ENCODE measurements at regions not wholly inside any gene's neighbourhood (a gene's known extent, or its start where the extent isn't known, plus 50 kb on each side); places are given as distances from the start of the nearest gene placed in this dataset.

DNA sequence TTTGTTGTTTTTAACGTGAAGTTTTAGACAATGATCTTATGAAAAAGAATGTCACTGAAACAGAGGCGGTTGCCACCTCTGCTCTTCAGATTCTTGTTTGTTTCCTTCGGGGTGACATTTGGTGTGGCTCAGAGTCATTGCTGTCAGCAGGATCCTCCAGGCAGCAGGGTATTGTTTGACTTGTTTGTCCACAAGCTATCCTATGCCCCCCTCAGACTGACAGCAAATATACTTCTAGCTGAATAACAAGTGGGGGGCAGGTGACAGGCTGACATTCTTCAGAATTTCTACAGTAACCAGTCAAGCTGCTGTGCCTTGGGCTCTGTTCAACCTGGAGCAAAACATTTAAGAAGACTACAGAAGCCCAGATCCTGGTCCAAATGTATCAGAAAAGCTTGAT is 383.3 kb downstream of the YTHDC2 start:
- Histone ChIP-seq H3K79me2 (ENCODE audit: control insufficient read depth, low read length) (no peaks in the 10 kb centered on the region), H3K4me2 (ENCODE audit: low read length) (no peak overlapping the region), H3F3A (ENCODE audit: control insufficient read depth, insufficient read depth) (no peaks in the 10 kb centered on the region), H3K9me2 (replicated peaks; ENCODE audit: control insufficient read depth, low read length) (no peaks in the 10 kb centered on the region), H3K36me3 (ENCODE audit: control insufficient read depth, low read length) (no peaks in the 10 kb centered on the region), H3K4me1 (ENCODE audit: control insufficient read depth, low read length) (no peaks in the 10 kb centered on the region), H3K9me3 (ENCODE audit: control insufficient read depth, insufficient read depth, low read length) (no peaks in the 10 kb centered on the region), H3K4me3 (ENCODE audit: low read length) (no peak overlapping the region), H4K20me1 (ENCODE audit: control insufficient read depth, insufficient read depth, low read depth, low read length) (no peaks in the 10 kb centered on the region), H3K27ac (ENCODE audit: low read depth, low read length) (no peak overlapping the region), H3K27me3 (ENCODE audit: control insufficient read depth, low read length) (no peaks in the 10 kb centered on the region)
- TF ChIP-seq EZH2phosphoT487 (IDR thresholded peaks at IDR 0.05; ENCODE audit: borderline replicate concordance, low read length) = no peak
- no peak for TF ChIP-seq CTCF (IDR thresholded peaks at IDR 0.05; ENCODE audit: low read depth, low read length, poor library complexity, severe bottlenecking)

DNA sequence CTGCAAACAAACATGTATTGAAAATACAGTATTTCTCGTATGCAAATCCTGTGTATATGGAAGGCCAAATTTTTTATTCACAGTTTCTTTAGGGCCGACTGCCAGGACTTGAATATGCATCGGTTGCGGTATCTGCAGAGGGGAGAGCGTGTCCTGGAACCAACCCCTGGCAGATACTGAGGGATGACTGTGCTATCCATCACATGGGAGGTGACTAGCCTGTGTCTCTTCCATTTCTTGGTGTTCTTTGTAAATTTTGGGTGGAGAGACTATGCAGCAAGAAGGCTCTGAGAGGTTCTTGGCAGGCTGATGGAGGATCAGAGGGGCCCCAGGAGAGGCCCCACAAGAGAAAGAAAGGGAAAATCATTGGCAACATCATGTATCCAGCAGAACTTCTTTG is 384.3 kb downstream of the YTHDC2 start:
- no peaks in the 10 kb centered on the region for H4K20me1 ChIP-seq (ENCODE audit: control insufficient read depth, insufficient read depth, low read depth, low read length)
- no peaks in the 10 kb centered on the region for H3F3A ChIP-seq (ENCODE audit: control insufficient read depth, insufficient read depth)
- H3K9me3 ChIP-seq (ENCODE audit: control insufficient read depth, insufficient read depth, low read length) = no peaks in the 10 kb centered on the region
- H3K4me3 ChIP-seq (ENCODE audit: low read length) = no peak overlapping the region
- no peak overlapping the region for H3K4me2 ChIP-seq (ENCODE audit: low read length)
- no peak overlapping the region for H3K27ac ChIP-seq (ENCODE audit: low read depth, low read length)
- no peak for TF ChIP-seq EZH2phosphoT487 (IDR thresholded peaks at IDR 0.05; ENCODE audit: borderline replicate concordance, low read length)
- TF ChIP-seq CTCF (IDR thresholded peaks at IDR 0.05; ENCODE audit: low read depth, low read length, poor library complexity, severe bottlenecking) = no peak
- H3K4me1 ChIP-seq (ENCODE audit: control insufficient read depth, low read length) = no peaks in the 10 kb centered on the region
- no peaks in the 10 kb centered on the region for H3K27me3 ChIP-seq (ENCODE audit: control insufficient read depth, low read length)
- H3K79me2 ChIP-seq (ENCODE audit: control insufficient read depth, low read length) = no peaks in the 10 kb centered on the region
- no peaks in the 10 kb centered on the region for H3K9me2 ChIP-seq (replicated peaks; ENCODE audit: control insufficient read depth, low read length)
- H3K36me3 ChIP-seq (ENCODE audit: control insufficient read depth, low read length) = no peaks in the 10 kb centered on the region

GRCh38 chr5:113900141-113900540 is 386.6 kb downstream of the YTHDC2 start:
- Histone ChIP-seq H4K20me1 (ENCODE audit: control insufficient read depth, insufficient read depth, low read depth, low read length) (no peaks in the 10 kb centered on the region), H3K79me2 (ENCODE audit: control insufficient read depth, low read length) (no peaks in the 10 kb centered on the region), H3K4me3 (ENCODE audit: low read length) (no peak overlapping the region), H3F3A (ENCODE audit: control insufficient read depth, insufficient read depth) (no peaks in the 10 kb centered on the region), H3K27me3 (ENCODE audit: control insufficient read depth, low read length) (no peaks in the 10 kb centered on the region), H3K36me3 (ENCODE audit: control insufficient read depth, low read length) (no peaks in the 10 kb centered on the region), H3K9me3 (ENCODE audit: control insufficient read depth, insufficient read depth, low read length) (no peaks in the 10 kb centered on the region), H3K4me2 (ENCODE audit: low read length) (no peak overlapping the region), H3K27ac (ENCODE audit: low read depth, low read length) (no peak overlapping the region), H3K4me1 (ENCODE audit: control insufficient read depth, low read length) (no peaks in the 10 kb centered on the region), H3K9me2 (replicated peaks; ENCODE audit: control insufficient read depth, low read length) (no peaks in the 10 kb centered on the region)
- TF ChIP-seq CTCF (IDR thresholded peaks at IDR 0.05; ENCODE audit: low read depth, low read length, poor library complexity, severe bottlenecking) = no peak
- no peak for TF ChIP-seq EZH2phosphoT487 (IDR thresholded peaks at IDR 0.05; ENCODE audit: borderline replicate concordance, low read length)

DNA sequence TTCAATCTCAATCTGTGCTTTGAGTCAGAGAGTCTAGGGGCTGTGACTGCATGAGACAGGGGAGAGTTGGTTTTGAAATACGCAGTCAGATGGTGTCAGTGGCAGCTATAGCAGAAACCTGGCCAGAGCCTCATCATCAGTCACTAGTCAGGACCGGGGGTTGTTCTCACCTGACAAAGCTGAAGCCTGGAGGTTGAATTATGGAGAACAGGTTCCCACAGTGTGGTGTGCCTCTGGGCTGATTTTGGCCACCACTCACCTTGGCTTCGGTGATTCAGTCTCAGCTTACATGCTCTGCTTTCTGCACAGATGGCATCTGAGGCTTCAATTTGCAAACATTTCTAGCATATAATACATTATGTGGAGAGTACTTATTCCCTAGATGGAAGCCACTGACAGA is 387.3 kb downstream of the YTHDC2 start:
- Histone ChIP-seq H3F3A (ENCODE audit: control insufficient read depth, insufficient read depth) (no peaks in the 10 kb centered on the region), H3K27me3 (ENCODE audit: control insufficient read depth, low read length) (no peaks in the 10 kb centered on the region), H4K20me1 (ENCODE audit: control insufficient read depth, insufficient read depth, low read depth, low read length) (no peaks in the 10 kb centered on the region), H3K4me2 (ENCODE audit: low read length) (no peak overlapping the region), H3K9me2 (replicated peaks; ENCODE audit: control insufficient read depth, low read length) (no peaks in the 10 kb centered on the region), H3K79me2 (ENCODE audit: control insufficient read depth, low read length) (no peaks in the 10 kb centered on the region), H3K9me3 (ENCODE audit: control insufficient read depth, insufficient read depth, low read length) (no peaks in the 10 kb centered on the region), H3K4me3 (ENCODE audit: low read length) (no peak overlapping the region), H3K4me1 (ENCODE audit: control insufficient read depth, low read length) (no peaks in the 10 kb centered on the region), H3K27ac (ENCODE audit: low read depth, low read length) (no peak overlapping the region), H3K36me3 (ENCODE audit: control insufficient read depth, low read length) (no peaks in the 10 kb centered on the region)
- TF ChIP-seq EZH2phosphoT487 (IDR thresholded peaks at IDR 0.05; ENCODE audit: borderline replicate concordance, low read length) (no peak), CTCF (IDR thresholded peaks at IDR 0.05; ENCODE audit: low read depth, low read length, poor library complexity, severe bottlenecking) (no peak)
